ENCODE measurements at regions not wholly inside any gene's neighbourhood (a gene's known extent, or its start where the extent isn't known, plus 50 kb on each side); places are given as distances from the start of the nearest gene placed in this dataset.
A peak's percentile ranks its signal among the peaks of the same experiment; 100 is the strongest.

- no peak overlapping the region for H3K4me3 ChIP-seq (replicated peaks in 1 of 2; ENCODE audit: low read depth in 2 of 2, low read length in 2 of 2)
- DNase-seq (ENCODE audit: low read depth in 2 of 2), result no peak
- TF ChIP-seq, protein P1, sequence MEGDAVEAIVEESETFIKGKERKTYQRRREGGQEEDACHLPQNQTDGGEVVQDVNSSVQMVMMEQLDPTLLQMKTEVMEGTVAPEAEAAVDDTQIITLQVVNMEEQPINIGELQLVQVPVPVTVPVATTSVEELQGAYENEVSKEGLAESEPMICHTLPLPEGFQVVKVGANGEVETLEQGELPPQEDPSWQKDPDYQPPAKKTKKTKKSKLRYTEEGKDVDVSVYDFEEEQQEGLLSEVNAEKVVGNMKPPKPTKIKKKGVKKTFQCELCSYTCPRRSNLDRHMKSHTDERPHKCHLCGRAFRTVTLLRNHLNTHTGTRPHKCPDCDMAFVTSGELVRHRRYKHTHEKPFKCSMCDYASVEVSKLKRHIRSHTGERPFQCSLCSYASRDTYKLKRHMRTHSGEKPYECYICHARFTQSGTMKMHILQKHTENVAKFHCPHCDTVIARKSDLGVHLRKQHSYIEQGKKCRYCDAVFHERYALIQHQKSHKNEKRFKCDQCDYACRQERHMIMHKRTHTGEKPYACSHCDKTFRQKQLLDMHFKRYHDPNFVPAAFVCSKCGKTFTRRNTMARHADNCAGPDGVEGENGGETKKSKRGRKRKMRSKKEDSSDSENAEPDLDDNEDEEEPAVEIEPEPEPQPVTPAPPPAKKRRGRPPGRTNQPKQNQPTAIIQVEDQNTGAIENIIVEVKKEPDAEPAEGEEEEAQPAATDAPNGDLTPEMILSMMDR (IDR thresholded peaks at IDR 0.05; ENCODE audit: low read depth, low read length), result no peak
These were observed 298.8 kb upstream of the NAV3 start for GRCh38 chr12:77531912-77532311.

GRCh38 chr12:77522247-77522646 is 308.4 kb upstream of the NAV3 start:
- TF ChIP-seq, protein P1 (IDR thresholded peaks at IDR 0.05; ENCODE audit: low read depth, low read length), result no peak
- H3K4me3 ChIP-seq (replicated peaks in 1 of 2; ENCODE audit: low read depth in 2 of 2, low read length in 2 of 2), result no peak overlapping the region
- no peak for DNase-seq (ENCODE audit: low read depth in 2 of 2)

DNA sequence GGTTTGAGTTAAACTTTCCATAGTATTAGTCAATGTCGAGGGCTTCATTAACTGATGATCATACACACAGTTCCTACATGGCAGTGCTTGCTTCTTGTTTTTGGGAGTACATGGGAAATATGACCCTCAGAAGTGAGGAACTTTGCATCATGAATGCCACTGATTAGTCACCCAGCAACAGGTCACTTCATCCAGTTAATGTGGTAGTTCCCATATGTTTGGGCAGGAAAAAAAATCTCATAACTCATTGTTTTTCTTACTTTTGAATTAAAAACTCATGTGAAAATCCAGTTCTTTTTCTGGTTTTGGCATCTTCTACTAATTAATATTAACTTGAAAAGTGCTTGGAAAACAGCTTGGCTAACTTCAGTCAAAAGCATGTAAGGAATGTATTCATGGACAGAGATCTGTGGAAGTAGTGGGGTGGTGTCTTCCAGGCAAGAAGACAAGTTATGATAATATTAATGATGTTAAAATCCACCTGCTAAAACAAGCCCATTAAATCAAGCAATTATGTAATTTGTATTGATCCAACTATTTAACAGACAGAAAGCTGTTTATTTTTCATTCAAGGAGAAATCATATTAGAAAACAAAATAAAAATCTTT is 309.1 kb upstream of the NAV3 start:
- DNase-seq (ENCODE audit: low read depth in 2 of 2), result no peak
- TF ChIP-seq, protein P1 (IDR thresholded peaks at IDR 0.05; ENCODE audit: low read depth, low read length), result no peak
- no peak overlapping the region for H3K4me3 ChIP-seq (replicated peaks in 1 of 2; ENCODE audit: low read depth in 2 of 2, low read length in 2 of 2)

DNA sequence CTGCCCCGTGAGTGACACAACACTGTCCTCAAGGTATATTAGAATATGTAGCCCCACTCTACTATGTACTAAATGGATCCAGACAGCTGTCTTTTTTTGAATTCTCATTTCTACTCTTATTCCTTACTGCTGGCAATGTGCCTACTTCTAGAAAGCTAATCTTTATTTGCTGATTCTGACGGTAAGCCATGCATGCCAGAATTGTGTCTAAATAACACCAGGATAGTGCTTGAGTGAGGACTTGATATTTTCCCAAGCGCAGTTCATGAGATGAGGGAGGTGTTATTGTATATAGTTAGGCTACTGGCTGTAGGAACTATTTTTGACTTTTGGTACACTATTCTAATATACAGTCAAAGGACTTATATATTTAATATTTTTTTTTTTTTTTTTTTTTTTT is 316.2 kb upstream of the NAV3 start:
- H3K4me3 ChIP-seq (replicated peaks in 1 of 2; ENCODE audit: low read depth in 2 of 2, low read length in 2 of 2), result no peak overlapping the region
- TF ChIP-seq, protein P1 (IDR thresholded peaks at IDR 0.05; ENCODE audit: low read depth, low read length), result no peak
- no peak for DNase-seq (ENCODE audit: low read depth in 2 of 2)

- H3K4me3 ChIP-seq (replicated peaks in 1 of 2; ENCODE audit: low read depth in 2 of 2, low read length in 2 of 2), result no peak overlapping the region
- TF ChIP-seq, protein P1 (IDR thresholded peaks at IDR 0.05; ENCODE audit: low read depth, low read length), result no peak
- DNase-seq (ENCODE audit: low read depth in 2 of 2), result no peak
These were observed 319.7 kb upstream of the NAV3 start for GRCh38 chr12:77510985-77511384.

DNA sequence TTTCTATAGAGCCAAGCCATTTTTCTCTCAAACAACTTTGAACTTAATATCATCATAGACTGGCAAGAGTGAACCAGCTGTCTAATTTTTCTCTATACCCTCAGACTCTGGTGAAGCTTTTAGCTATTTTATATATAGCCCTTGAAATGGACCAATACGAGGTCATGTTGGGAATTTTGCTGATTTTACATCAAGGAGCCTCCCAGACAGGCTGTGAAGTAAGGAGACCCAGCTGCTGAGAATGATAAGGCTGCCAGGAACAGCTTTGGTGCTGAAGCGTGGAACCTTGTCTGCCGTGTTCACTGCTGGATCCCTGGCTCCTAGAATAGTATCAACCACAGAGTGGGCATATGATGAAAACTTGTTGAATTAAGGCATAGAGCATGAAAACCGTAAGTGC is 326.2 kb upstream of the NAV3 start:
- TF ChIP-seq, protein P1 (IDR thresholded peaks at IDR 0.05; ENCODE audit: low read depth, low read length), result no peak
- no peak overlapping the region for H3K4me3 ChIP-seq (replicated peaks in 1 of 2; ENCODE audit: low read depth in 2 of 2, low read length in 2 of 2)
- no peak for DNase-seq (ENCODE audit: low read depth in 2 of 2)

DNA sequence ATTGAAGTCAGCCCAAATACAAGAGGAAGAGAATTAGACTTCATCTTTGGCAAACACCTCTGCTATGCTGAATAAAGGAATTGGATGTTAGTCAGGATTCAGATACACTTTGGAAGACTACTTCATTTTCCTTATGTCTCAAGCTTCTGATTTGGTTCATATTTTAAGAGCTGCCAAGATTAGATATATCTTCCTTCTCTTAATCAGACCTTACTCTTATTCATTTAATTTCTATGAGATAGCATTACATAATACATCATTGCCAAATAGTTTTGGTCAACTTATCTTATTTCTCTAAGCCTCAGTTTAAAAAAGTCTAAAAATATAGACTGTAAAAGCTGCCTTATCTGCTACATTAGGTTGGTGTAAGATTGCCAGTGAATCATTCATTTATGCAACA is 330.6 kb upstream of the NAV3 start:
- peak in 1 of 2 donors; percentile 11 for DNase-seq (ENCODE audit: low read depth in 2 of 2)
- TF ChIP-seq, protein P1 (IDR thresholded peaks at IDR 0.05; ENCODE audit: low read depth, low read length), result no peak
- H3K4me3 ChIP-seq (replicated peaks in 1 of 2; ENCODE audit: low read depth in 2 of 2, low read length in 2 of 2), result no peak overlapping the region
